ENCODE measurements at regions not wholly inside any gene's neighbourhood (a gene's known extent, or its start where the extent isn't known, plus 50 kb on each side); places are given as distances from the start of the nearest gene placed in this dataset.

DNA sequence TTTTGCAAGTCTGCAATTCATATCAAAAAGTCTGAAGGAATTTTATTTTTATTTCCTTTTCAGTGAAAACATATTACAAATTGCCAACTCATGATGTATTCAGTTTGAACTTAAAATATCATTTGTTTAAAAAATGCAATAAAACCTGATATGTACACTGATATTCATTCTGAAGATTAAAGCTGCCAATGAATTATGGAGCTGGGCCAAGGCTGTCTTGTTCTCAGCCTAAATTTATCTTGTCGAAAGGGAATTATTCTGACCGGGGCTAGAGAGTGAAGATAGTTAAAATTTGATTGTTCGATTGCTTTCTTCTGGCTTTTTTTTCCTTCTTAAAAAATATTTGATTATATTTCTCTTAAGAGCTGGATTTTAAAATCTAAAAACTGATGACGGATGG is 54.0 kb upstream of the RBFOX1 start:
- H3K27me3 ChIP-seq (ENCODE audit: control insufficient read depth, insufficient read depth, low read length), result no peaks in the 10 kb centered on the region
- H4K91ac ChIP-seq (ENCODE audit: insufficient read depth, low read depth, low read length), result no peak overlapping the region
- in situ Hi-C loops (cut with MboI; ENCODE audit: low sequenced_read_pairs), result no loop called here
- DNase-seq, result no peak
- no peak overlapping the region for H3K56ac ChIP-seq (ENCODE audit: extremely low read depth, insufficient read depth, low read length)
- H2BK15ac ChIP-seq (ENCODE audit: low read depth, low read length), result no peak overlapping the region
- H3K36me3 ChIP-seq (ENCODE audit: control insufficient read depth, insufficient read depth, low read length), result no peaks in the 10 kb centered on the region
- H2AK5ac ChIP-seq (ENCODE audit: low read depth, low read length), result no peak overlapping the region
- H3K79me1 ChIP-seq (ENCODE audit: low read depth in 1 of 2, low read length in 2 of 2), result no peaks in the 10 kb centered on the region
- no CpG with 5 or more reads among the region's 4 CpGs for whole genome bisulfite sequencing, 2 experiments (ENCODE audit: extremely low coverage in 2 of 2, insufficient read length in 1 of 2)
- no peak overlapping the region for H2AK9ac ChIP-seq (replicated peaks; ENCODE audit: low read depth, low read length, poor library complexity)
- H3K23ac ChIP-seq (ENCODE audit: low read depth, low read length), result no peak overlapping the region
- TF ChIP-seq USF2 (IDR thresholded peaks at IDR 0.05; ENCODE audit: low read depth, low read length) (no peak), RCOR1 (IDR thresholded peaks at IDR 0.05; ENCODE audit: insufficient replicate concordance, low read length) (no peak), POLR2A (IDR thresholded peaks at IDR 0.05; ENCODE audit: low read depth, low read length) (no peak), MXI1 (IDR thresholded peaks at IDR 0.05; ENCODE audit: borderline replicate concordance, low read depth, low read length) (no peak), BHLHE40 (IDR thresholded peaks at IDR 0.05; ENCODE audit: low read depth, low read length) (no peak), NFE2L2 (IDR thresholded peaks at IDR 0.05; ENCODE audit: low read depth, low read length) (no peak), MAZ (IDR thresholded peaks at IDR 0.05; ENCODE audit: borderline replicate concordance, low read depth, low read length) (no peak), FOS (IDR thresholded peaks at IDR 0.05; ENCODE audit: low read depth, low read length) (no peak), RFX5 (IDR thresholded peaks at IDR 0.05; ENCODE audit: low read depth, low read length) (no peak), MAFK (IDR thresholded peaks at IDR 0.05; ENCODE audit: low read depth, low read length) (no peak), CTCF (conservative IDR thresholded peaks at IDR 0.05; ENCODE audit: low read depth, low read length) (no peak), SMC3 (IDR thresholded peaks at IDR 0.05; ENCODE audit: low read depth, low read length) (no peak), CEBPB (IDR thresholded peaks at IDR 0.05; ENCODE audit: low read depth, low read length) (no peak), RAD21 (IDR thresholded peaks at IDR 0.05; ENCODE audit: low read length) (no peak)
- ATAC-seq (ENCODE audit: low read depth), result no peak
- no peak overlapping the region for H2BK20ac ChIP-seq (ENCODE audit: low read depth, low read length)
- H2BK120ac ChIP-seq (ENCODE audit: low read depth, low read length), result no peak overlapping the region
- no peak overlapping the region for H2AFZ ChIP-seq (replicated peaks; ENCODE audit: low read length, poor library complexity)
- no peak overlapping the region for H3K4me2 ChIP-seq (ENCODE audit: low read depth, low read length)
- dilution Hi-C loops (cut with HindIII; ENCODE audit: low sequenced_read_pairs, unreplicated experiment), result no loop called here
- no peak overlapping the region for H2BK5ac ChIP-seq (ENCODE audit: low read depth, low read length, poor library complexity, severe bottlenecking)
- H3K9me3 ChIP-seq (ENCODE audit: control insufficient read depth, insufficient read depth, low read length), result peaks cover 15% of the 10 kb centered on the region
- H3K18ac ChIP-seq (ENCODE audit: low read depth, low read length), result no peak overlapping the region
- H3K9me1 ChIP-seq (ENCODE audit: insufficient read depth, low read length), result no peaks in the 10 kb centered on the region
- no peak overlapping the region for H3K4me3 ChIP-seq (ENCODE audit: insufficient read depth, low read depth, low read length)
- no peaks in the 10 kb centered on the region for H4K20me1 ChIP-seq (ENCODE audit: insufficient read depth, low read length)
- no peak overlapping the region for H3K27ac ChIP-seq (ENCODE audit: insufficient read depth, low read length)
- ChIA-PET POLR2A (ENCODE audit: unreplicated experiment) (no interaction called here), CTCF (interaction anchor here (0.6 to 0.7 kb wide), 2 partner anchors 15 to 205 kb away, joined by 3 to 6 read pairs; no protein-coding TSS in a partner anchor)
- H4K5ac ChIP-seq (ENCODE audit: low read depth, low read length), result no peak overlapping the region
- intact Hi-C loops (cut with micrococcal nuclease), result no loop called here
- BruUV-seq (replicated peaks), result no TSS peak
- H3K9ac ChIP-seq (ENCODE audit: low read depth, low read length), result no peak overlapping the region
- H3K4ac ChIP-seq (ENCODE audit: low read depth, low read length), result no peak overlapping the region
- no peak overlapping the region for H3K14ac ChIP-seq (replicated peaks; ENCODE audit: low read depth, low read length)
- no peak overlapping the region for H4K8ac ChIP-seq (ENCODE audit: low read depth in 2 of 2, low read length in 2 of 2)
- no peaks in the 10 kb centered on the region for H3K4me1 ChIP-seq (ENCODE audit: control insufficient read depth, insufficient read depth, low read length)
